ENCODE measurements at regions not wholly inside any gene's neighbourhood (a gene's known extent, or its start where the extent isn't known, plus 50 kb on each side); places are given as distances from the start of the nearest gene placed in this dataset.

DNA sequence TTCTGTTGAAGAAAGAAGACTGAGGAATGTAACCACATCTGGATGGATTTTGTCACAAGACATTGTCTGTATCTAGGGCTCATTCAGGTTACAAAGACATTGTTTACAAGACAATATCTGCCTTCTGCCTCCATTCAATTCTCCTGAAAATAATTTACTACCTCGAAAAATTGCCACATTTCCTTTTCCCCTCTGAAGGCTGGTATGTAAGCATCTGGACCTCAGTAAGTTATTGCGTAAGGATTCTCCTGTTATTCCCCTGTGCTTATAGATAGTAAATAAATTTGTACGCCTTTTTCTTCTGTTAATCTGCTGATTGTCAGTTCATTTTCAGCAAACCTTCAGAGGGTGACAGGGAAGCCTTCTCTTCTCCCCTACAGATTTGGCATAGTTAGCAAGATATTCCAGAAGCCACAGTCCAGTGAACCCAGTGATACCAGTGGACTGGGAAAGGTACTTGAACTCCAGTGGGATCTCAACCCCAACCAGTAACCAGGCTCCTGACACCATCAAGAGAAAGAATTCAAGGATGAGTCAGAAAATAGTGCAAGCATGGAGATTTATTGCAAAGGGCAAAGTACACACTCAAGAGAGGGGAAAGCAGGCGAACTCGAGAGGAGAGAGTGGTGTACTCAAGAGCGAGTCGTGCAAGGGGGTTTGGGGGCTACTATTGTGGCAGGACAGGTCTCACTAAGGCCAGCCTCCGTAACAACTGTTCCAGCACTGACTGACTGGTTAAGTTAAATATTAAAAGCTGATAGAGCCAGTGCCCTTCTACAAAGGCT, 706.9 kb upstream of the GHITM start:
- 85 to 93% methylated on average over 5 to 8 of the region's 8 CpGs for WGBS, 2 donors (ENCODE audit: low coverage in 1 of 2)
- Histone ChIP-seq H3K27me3 (no peaks in the 10 kb centered on the region), H3K4me3 (no peak overlapping the region), H3K4me1 (no peaks in the 10 kb centered on the region), H3K27ac (no peak overlapping the region), H3K9me3 (peaks cover 0 to 8% (median 0%) of the 10 kb centered on the region in 3 donors), H3K36me3 (no peaks in the 10 kb centered on the region)
- ATAC-seq: no peak
- TF ChIP-seq EP300 (IDR thresholded peaks at IDR 0.05) (no peak), POLR2AphosphoS5 (IDR thresholded peaks at IDR 0.05) (no peak), POLR2A (IDR thresholded peaks at IDR 0.05) (no peak)
- TF ChIP-seq, protein P1, sequence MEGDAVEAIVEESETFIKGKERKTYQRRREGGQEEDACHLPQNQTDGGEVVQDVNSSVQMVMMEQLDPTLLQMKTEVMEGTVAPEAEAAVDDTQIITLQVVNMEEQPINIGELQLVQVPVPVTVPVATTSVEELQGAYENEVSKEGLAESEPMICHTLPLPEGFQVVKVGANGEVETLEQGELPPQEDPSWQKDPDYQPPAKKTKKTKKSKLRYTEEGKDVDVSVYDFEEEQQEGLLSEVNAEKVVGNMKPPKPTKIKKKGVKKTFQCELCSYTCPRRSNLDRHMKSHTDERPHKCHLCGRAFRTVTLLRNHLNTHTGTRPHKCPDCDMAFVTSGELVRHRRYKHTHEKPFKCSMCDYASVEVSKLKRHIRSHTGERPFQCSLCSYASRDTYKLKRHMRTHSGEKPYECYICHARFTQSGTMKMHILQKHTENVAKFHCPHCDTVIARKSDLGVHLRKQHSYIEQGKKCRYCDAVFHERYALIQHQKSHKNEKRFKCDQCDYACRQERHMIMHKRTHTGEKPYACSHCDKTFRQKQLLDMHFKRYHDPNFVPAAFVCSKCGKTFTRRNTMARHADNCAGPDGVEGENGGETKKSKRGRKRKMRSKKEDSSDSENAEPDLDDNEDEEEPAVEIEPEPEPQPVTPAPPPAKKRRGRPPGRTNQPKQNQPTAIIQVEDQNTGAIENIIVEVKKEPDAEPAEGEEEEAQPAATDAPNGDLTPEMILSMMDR (IDR thresholded peaks at IDR 0.05): no peak

DNA sequence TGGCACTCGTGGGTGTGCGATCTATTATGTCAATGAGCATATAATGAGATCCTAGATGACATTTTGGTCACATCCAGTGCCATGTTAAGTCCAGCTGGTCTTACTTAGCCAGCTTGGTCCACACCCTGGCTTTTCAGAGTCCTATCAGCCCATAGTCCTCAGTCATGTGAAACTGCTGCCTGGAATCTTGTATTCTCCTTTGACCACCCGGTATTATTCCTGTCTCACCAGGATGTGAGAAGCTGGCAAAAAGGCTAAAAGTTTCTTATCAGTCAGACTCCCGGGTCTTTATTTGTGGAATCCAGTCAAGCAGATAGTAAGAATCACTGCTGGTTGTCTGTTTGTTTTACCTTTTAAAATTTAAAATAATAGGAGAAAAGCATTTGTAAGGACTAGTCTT, 705.6 kb upstream of the GHITM start:
- H3K4me1 ChIP-seq: no peaks in the 10 kb centered on the region
- H3K27ac ChIP-seq: no peak overlapping the region
- no peaks in the 10 kb centered on the region for H3K27me3 ChIP-seq
- no peak overlapping the region for H3K4me3 ChIP-seq
- no peaks in the 10 kb centered on the region for H3K36me3 ChIP-seq
- TF ChIP-seq POLR2A (IDR thresholded peaks at IDR 0.05) (no peak), POLR2AphosphoS5 (IDR thresholded peaks at IDR 0.05) (no peak), EP300 (IDR thresholded peaks at IDR 0.05) (no peak)
- TF ChIP-seq, protein P1 (IDR thresholded peaks at IDR 0.05): no peak
- no peak for ATAC-seq
- WGBS, 2 donors (ENCODE audit: low coverage in 1 of 2): 75 to 87% methylated on average over 4 of the region's 4 CpGs
- H3K9me3 ChIP-seq: peaks cover 0 to 8% (median 0%) of the 10 kb centered on the region in 3 donors

DNA sequence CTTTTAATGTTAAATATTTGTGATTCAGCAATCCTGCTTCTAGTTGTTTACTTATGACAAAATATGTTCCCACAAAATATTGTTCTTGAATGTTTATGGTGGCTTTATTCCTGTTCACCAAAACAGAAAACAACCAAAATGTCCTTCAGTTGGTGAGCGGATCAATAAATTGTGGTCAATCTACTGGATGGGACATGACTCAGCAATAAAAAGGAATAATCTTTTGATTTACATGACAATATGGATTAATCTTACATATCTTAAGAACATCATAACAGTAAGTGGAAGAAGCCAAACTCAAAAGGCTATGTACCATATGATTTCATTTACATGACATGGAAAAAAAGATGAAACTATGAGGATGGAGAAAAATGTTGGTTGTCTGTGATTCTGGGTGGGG, 691.3 kb upstream of the GHITM start:
- H3K27ac ChIP-seq: no peak overlapping the region
- H3K36me3 ChIP-seq: no peaks in the 10 kb centered on the region
- TF ChIP-seq POLR2A (IDR thresholded peaks at IDR 0.05) (no peak), EP300 (IDR thresholded peaks at IDR 0.05) (no peak), POLR2AphosphoS5 (IDR thresholded peaks at IDR 0.05) (no peak)
- TF ChIP-seq, protein P1 (IDR thresholded peaks at IDR 0.05): no peak
- H3K4me3 ChIP-seq: no peak overlapping the region
- no peaks in the 10 kb centered on the region for H3K9me3 ChIP-seq
- no peaks in the 10 kb centered on the region for H3K27me3 ChIP-seq
- no peak for ATAC-seq
- 89 to 100% methylated on average over 1 of the region's 1 CpG for WGBS, 2 donors (ENCODE audit: low coverage in 1 of 2)
- H3K4me1 ChIP-seq: no peaks in the 10 kb centered on the region

DNA sequence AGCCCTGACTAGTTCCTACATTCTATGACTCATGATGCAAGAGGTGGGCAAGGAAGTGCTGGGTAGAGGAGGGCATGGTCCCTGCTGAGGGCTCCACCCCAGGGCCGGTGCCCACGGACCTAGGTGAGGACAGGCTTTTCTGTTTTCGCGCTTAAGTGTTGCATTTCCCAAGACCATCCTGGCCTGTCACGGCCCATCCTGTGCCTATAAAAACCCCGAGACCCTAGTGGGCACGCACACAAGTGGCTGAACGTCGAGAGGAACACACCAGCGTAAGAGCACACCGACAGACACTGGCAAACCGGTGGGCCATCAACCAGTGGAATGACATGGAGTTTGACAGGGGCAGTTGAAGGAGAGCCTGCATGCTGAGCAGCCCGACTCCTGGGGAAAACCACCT, 680.7 kb upstream of the GHITM start:
- Histone ChIP-seq H3K4me1 (no peaks in the 10 kb centered on the region), H3K27ac (no peak overlapping the region), H3K27me3 (no peaks in the 10 kb centered on the region), H3K4me3 (no peak overlapping the region), H3K36me3 (no peaks in the 10 kb centered on the region), H3K9me3 (no peaks in the 10 kb centered on the region)
- no peak for ATAC-seq
- 79% methylated on average over 9 of the region's 13 CpGs; no CpG with 5 or more reads in 1 of the 2 donors for WGBS, 2 donors (ENCODE audit: low coverage in 1 of 2)
- TF ChIP-seq EP300 (IDR thresholded peaks at IDR 0.05): no peak
- TF ChIP-seq, protein P1 (IDR thresholded peaks at IDR 0.05): no peak
- TF ChIP-seq POLR2A (IDR thresholded peaks at IDR 0.05): no peak
- TF ChIP-seq POLR2AphosphoS5 (IDR thresholded peaks at IDR 0.05): no peak

DNA sequence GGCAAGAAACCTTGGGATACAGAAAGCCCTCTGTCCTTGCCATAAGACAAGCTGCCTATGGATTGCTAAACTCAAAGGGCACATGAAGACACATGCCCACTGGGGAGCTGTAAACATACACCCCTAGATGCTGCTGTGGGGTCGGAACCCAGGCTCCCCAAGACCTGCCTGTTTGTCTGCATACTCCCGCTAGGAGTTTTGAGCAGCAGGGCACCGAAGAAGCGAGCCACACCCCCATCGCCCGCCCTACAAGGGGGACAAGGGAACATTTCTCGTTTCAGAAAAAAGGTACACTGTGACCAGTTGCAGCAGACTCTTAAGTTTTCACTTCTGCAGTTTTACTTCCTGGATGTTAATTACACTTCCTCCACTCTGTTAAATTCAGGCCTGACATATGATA, 680.2 kb upstream of the GHITM start:
- no peaks in the 10 kb centered on the region for H3K36me3 ChIP-seq
- H3K27me3 ChIP-seq: no peaks in the 10 kb centered on the region
- H3K9me3 ChIP-seq: no peaks in the 10 kb centered on the region
- H3K27ac ChIP-seq: no peak overlapping the region
- ATAC-seq: no peak
- 80% methylated on average over 1 of the region's 7 CpGs; no CpG with 5 or more reads in 1 of the 2 donors for WGBS, 2 donors (ENCODE audit: low coverage in 1 of 2)
- no peak overlapping the region for H3K4me3 ChIP-seq
- H3K4me1 ChIP-seq: no peaks in the 10 kb centered on the region
- TF ChIP-seq EP300 (IDR thresholded peaks at IDR 0.05) (no peak), POLR2AphosphoS5 (IDR thresholded peaks at IDR 0.05) (no peak), POLR2A (IDR thresholded peaks at IDR 0.05) (no peak)
- TF ChIP-seq, protein P1 (IDR thresholded peaks at IDR 0.05): no peak
